ENCODE measurements at regions not wholly inside any gene's neighbourhood (a gene's known extent, or its start where the extent isn't known, plus 50 kb on each side); places are given as distances from the start of the nearest gene placed in this dataset.
"Not testable (repeated sequence)": the region's sequence is repeated elsewhere in the genome, so short reads cannot be mapped to it uniquely, and the experiment has no call there.

GRCh38 chr11:24413391-24413790 is 83.5 kb upstream of the LUZP2 start:
- Histone ChIP-seq H3K9me3 (no peaks in the 10 kb centered on the region), H3K4me1 (peaks cover 0 to 3% (median 0%) of the 10 kb centered on the region in 12 donors), H3K27me3 (no peaks in the 10 kb centered on the region), H3K4me3 (no peak overlapping the region), H3K27ac (no peak overlapping the region), H3K36me3 (no peaks in the 10 kb centered on the region)
- ATAC-seq (no peak), DNase-seq (no peak)
- TF ChIP-seq POLR2A (IDR thresholded peaks at IDR 0.05) = no peak
- TF ChIP-seq, protein P1, sequence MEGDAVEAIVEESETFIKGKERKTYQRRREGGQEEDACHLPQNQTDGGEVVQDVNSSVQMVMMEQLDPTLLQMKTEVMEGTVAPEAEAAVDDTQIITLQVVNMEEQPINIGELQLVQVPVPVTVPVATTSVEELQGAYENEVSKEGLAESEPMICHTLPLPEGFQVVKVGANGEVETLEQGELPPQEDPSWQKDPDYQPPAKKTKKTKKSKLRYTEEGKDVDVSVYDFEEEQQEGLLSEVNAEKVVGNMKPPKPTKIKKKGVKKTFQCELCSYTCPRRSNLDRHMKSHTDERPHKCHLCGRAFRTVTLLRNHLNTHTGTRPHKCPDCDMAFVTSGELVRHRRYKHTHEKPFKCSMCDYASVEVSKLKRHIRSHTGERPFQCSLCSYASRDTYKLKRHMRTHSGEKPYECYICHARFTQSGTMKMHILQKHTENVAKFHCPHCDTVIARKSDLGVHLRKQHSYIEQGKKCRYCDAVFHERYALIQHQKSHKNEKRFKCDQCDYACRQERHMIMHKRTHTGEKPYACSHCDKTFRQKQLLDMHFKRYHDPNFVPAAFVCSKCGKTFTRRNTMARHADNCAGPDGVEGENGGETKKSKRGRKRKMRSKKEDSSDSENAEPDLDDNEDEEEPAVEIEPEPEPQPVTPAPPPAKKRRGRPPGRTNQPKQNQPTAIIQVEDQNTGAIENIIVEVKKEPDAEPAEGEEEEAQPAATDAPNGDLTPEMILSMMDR (IDR thresholded peaks at IDR 0.05) = no peak
- intact Hi-C loops (cut with DNase I) = no loop called here
- WGBS, 4 donors = 26 to 69% (median 30%) methylated on average over 1 of the region's 1 CpG

DNA sequence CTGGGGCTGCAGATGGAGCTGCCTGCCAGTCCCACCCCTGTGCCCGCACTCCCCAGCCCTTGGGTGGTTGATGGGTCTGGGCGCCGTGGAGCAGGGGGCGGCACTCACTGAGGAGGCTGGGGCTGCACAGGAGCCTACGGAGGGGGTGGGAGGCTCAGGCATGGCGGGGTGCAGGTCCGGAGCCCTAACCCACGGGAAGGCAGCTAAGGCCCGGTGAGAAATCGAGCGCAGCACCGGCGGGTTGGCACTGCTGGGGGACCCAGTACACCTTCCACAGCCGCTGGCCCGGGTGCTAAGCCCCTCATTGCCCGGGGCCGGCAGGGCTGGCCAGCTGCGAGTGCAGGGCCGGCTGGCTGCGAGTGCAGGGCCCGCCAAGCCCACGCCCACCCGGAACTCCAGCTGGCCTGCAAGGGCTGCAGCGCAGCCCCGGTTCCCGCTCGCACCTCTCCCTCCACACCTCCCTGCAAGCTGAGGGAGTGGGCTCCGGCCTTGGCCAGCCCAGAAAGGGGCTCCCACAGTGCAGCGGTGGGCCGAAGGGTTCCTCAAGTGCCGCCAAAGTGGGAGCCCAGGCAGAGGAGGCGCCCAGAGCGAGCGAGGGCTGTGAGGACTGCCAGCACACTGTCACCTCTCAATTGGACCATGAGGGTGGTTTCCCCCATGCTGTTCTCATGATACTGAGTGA is 80.8 kb upstream of the LUZP2 start:
- H3K27ac ChIP-seq; H3K27me3 ChIP-seq; H3K4me1 ChIP-seq; H3K36me3 ChIP-seq; H3K9me3 ChIP-seq; H3K4me3 ChIP-seq; ATAC-seq; intact Hi-C loops (cut with DNase I): not testable (repeated sequence)
- DNase-seq = peak in 1 of 5 donors; percentile 49
- WGBS, 4 donors = 94 to 98% (median 96%) methylated on average over 16 to 34 of the region's 34 CpGs

DNA sequence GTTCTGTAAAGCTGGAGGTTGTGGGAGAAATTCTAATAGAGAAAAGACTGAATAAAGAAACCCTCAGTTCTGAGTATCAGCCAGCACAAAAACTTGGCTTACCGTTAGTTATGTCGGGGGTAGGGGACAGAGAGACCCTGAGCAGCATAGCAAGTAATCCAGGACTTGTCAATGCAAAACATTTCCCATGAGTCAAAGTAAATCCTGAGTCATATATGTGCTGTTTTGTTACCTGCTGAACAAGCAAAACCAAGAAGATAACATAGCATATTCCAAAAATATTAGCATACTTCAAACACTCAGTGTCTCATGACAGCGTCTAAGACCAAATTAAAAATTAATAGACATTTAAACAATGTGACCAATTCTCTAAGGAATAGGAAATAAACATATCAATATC is 75.1 kb upstream of the LUZP2 start:
- no peak overlapping the region for H3K4me3 ChIP-seq
- no peak overlapping the region for H3K27ac ChIP-seq
- no peaks in the 10 kb centered on the region for H3K27me3 ChIP-seq
- H3K4me1 ChIP-seq = no peaks in the 10 kb centered on the region
- peaks cover 0 to 3% (median 0%) of the 10 kb centered on the region in 12 donors for H3K9me3 ChIP-seq
- intact Hi-C loops (cut with DNase I) = no loop called here
- no peak for TF ChIP-seq POLR2A (IDR thresholded peaks at IDR 0.05)
- TF ChIP-seq, protein P1 (IDR thresholded peaks at IDR 0.05) = no peak
- ATAC-seq = no peak
- 73 to 82% (median 80%) methylated on average over 3 of the region's 3 CpGs for WGBS, 4 donors
- DNase-seq = no peak
- no peaks in the 10 kb centered on the region for H3K36me3 ChIP-seq

GRCh38 chr11:24422376-24422775 is 74.5 kb upstream of the LUZP2 start:
- ATAC-seq (no peak), DNase-seq (no peak)
- Histone ChIP-seq H3K4me3 (no peak overlapping the region), H3K27ac (no peak overlapping the region), H3K4me1 (no peaks in the 10 kb centered on the region), H3K36me3 (no peaks in the 10 kb centered on the region), H3K9me3 (peaks cover 0 to 3% (median 0%) of the 10 kb centered on the region in 12 donors), H3K27me3 (no peaks in the 10 kb centered on the region)
- intact Hi-C loops (cut with DNase I) = no loop called here
- 29 to 51% (median 46%) methylated on average over 1 of the region's 1 CpG for WGBS, 4 donors
- no peak for TF ChIP-seq POLR2A (IDR thresholded peaks at IDR 0.05)
- TF ChIP-seq, protein P1 (IDR thresholded peaks at IDR 0.05) = no peak

GRCh38 chr11:24437123-24437522 is 59.7 kb upstream of the LUZP2 start:
- peaks cover 0 to 3% (median 0%) of the 10 kb centered on the region in 12 donors for H3K9me3 ChIP-seq
- DNase-seq = no peak
- H3K36me3 ChIP-seq = no peaks in the 10 kb centered on the region
- no peak for ATAC-seq
- H3K4me3 ChIP-seq = no peak overlapping the region
- no peak overlapping the region for H3K27ac ChIP-seq
- no peak for TF ChIP-seq POLR2A (IDR thresholded peaks at IDR 0.05)
- TF ChIP-seq, protein P1 (IDR thresholded peaks at IDR 0.05) = no peak
- 80 to 86% (median 83%) methylated on average over 4 of the region's 4 CpGs for WGBS, 4 donors
- H3K4me1 ChIP-seq = no peaks in the 10 kb centered on the region
- intact Hi-C loops (cut with DNase I) = no loop called here
- no peaks in the 10 kb centered on the region for H3K27me3 ChIP-seq
